Brain pericyte (primary cell): ENCODE measurements at regions not wholly inside any gene's neighbourhood (a gene's known extent, or its start where the extent isn't known, plus 50 kb on each side); places are given as distances from the start of the nearest gene placed in this dataset.

Experiments used
- DNase-seq: peaks from one replicate; pipeline ENCODE4 v3.0.0-alpha.2; 2012; ENCODE audit warnings: low read depth, low spot score

- no peak for DNase-seq
Observed at GRCh38 chr5:56461584-56461983, 228.5 kb upstream of the ANKRD55 start.

GRCh38 chr5:56460681-56461191 lies 227.6 kb upstream of the ANKRD55 start:
- DNase-seq, result no peak

GRCh38 chr5:56460195-56460546 lies 227.0 kb upstream of the ANKRD55 start:
- no peak for DNase-seq

GRCh38 chr5:56459394-56460194 lies 226.5 kb upstream of the ANKRD55 start:
- no peak for DNase-seq

- DNase-seq, result no peak
Observed at GRCh38 chr5:56457887-56458812, 225.0 kb upstream of the ANKRD55 start.

GRCh38 chr5:56456002-56456401 lies 222.9 kb upstream of the ANKRD55 start:
- no peak for DNase-seq

GRCh38 chr5:56455417-56455816 lies 222.3 kb upstream of the ANKRD55 start:
- DNase-seq, result no peak

- no peak for DNase-seq
Observed at GRCh38 chr5:56454219-56454862, 221.2 kb upstream of the ANKRD55 start.

- DNase-seq, result no peak
Observed at GRCh38 chr5:56451742-56452141, 218.6 kb upstream of the ANKRD55 start.

GRCh38 chr5:56450766-56451165 lies 217.6 kb upstream of the ANKRD55 start:
- DNase-seq, result no peak

- no peak for DNase-seq
Observed at GRCh38 chr5:56449071-56449640, 216.0 kb upstream of the ANKRD55 start.

GRCh38 chr5:56447656-56448055 lies 214.5 kb upstream of the ANKRD55 start:
- no peak for DNase-seq

GRCh38 chr5:56447232-56447631 lies 214.1 kb upstream of the ANKRD55 start:
- no peak for DNase-seq

- no peak for DNase-seq
Observed at GRCh38 chr5:56446728-56447127, 213.6 kb upstream of the ANKRD55 start.

- no peak for DNase-seq
Observed at GRCh38 chr5:56443826-56444225, 210.7 kb upstream of the ANKRD55 start.

GRCh38 chr5:56440871-56441740 lies 208.0 kb upstream of the ANKRD55 start:
- DNase-seq, result no peak

GRCh38 chr5:56434986-56435385 lies 201.9 kb upstream of the ANKRD55 start:
- no peak for DNase-seq

- no peak for DNase-seq
Observed at GRCh38 chr5:56433039-56433617, 200.0 kb upstream of the ANKRD55 start.

- DNase-seq, result no peak
Observed at GRCh38 chr5:56432321-56432720, 199.2 kb upstream of the ANKRD55 start.

GRCh38 chr5:56430422-56430821 lies 197.3 kb upstream of the ANKRD55 start:
- no peak for DNase-seq
